Suprapubic skin (tissue), 3 donors: ENCODE measurements at regions not wholly inside any gene's neighbourhood (a gene's known extent, or its start where the extent isn't known, plus 50 kb on each side); places are given as distances from the start of the nearest gene placed in this dataset.
"Not testable (repeated sequence)": the region's sequence is repeated elsewhere in the genome, so short reads cannot be mapped to it uniquely, and the experiment has no call there.

ENCODE experiments used
- POLR2A ChIP-seq, 2 donors: fragments of 450-650 bp; IDR thresholded peaks; one replicate each; pipeline ENCODE4 v1.6.1; 2017; ENCODE audit warnings: antibody characterized with exemption in 2 of 2, mild to moderate bottlenecking in 2 of 2, moderate library complexity in 2 of 2
- TF ChIP-seq, protein P1 (sequence below), 2 donors: fragments of 200-600 bp in 1 of 2; fragments of 450-650 bp in 1 of 2; sonication (generic) in 1 of 2; IDR thresholded peaks; one replicate each; pipeline ENCODE4 v1.5.1; 2016 to 2019; ENCODE audit warnings: antibody characterized with exemption in 2 of 2, mild to moderate bottlenecking in 1 of 2, moderate library complexity in 1 of 2

DNA sequence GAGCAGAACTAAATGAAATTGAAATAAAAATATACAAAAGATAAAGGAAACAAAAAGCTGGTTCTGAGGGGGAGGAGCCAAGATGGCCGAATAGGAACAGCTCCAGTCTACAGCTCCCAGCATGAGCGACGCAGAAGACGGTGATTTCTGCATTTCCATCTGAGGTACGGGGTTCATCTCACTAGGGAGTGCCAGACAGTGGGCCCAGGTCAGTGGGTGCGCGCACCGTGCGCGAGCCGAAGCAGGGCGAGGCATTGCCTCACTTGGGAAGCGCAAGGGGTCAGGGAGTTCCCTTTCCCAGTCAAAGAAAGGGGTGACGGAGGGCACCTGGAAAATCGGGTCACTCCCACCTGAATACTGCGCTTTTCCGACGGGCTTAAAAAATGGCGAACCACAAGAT is 324.2 kb downstream of the METTL4 start:
- not testable (repeated sequence) for TF ChIP-seq POLR2A (IDR thresholded peaks at IDR 0.05)
- TF ChIP-seq, protein P1, sequence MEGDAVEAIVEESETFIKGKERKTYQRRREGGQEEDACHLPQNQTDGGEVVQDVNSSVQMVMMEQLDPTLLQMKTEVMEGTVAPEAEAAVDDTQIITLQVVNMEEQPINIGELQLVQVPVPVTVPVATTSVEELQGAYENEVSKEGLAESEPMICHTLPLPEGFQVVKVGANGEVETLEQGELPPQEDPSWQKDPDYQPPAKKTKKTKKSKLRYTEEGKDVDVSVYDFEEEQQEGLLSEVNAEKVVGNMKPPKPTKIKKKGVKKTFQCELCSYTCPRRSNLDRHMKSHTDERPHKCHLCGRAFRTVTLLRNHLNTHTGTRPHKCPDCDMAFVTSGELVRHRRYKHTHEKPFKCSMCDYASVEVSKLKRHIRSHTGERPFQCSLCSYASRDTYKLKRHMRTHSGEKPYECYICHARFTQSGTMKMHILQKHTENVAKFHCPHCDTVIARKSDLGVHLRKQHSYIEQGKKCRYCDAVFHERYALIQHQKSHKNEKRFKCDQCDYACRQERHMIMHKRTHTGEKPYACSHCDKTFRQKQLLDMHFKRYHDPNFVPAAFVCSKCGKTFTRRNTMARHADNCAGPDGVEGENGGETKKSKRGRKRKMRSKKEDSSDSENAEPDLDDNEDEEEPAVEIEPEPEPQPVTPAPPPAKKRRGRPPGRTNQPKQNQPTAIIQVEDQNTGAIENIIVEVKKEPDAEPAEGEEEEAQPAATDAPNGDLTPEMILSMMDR (IDR thresholded peaks at IDR 0.05), result not testable (repeated sequence)
